ENCODE measurements at regions not wholly inside any gene's neighbourhood (a gene's known extent, or its start where the extent isn't known, plus 50 kb on each side); places are given as distances from the start of the nearest gene placed in this dataset.

- H3K27ac ChIP-seq (ENCODE audit: low read length): no peak overlapping the region
- no TSS peak for BruUV-seq (replicated peaks)
- no peaks in the 10 kb centered on the region for H3K4me1 ChIP-seq (ENCODE audit: control insufficient read depth, insufficient read depth, low read length)
- H3K36me3 ChIP-seq (ENCODE audit: control insufficient read depth, insufficient read depth, low read length): no peaks in the 10 kb centered on the region
- intact Hi-C loops (cut with micrococcal nuclease; ENCODE audit: unreplicated experiment) (no loop called here), in situ Hi-C loops (cut with HindIII; ENCODE audit: low pct_unique_long_range_greater_than_20kb, low sequenced_read_pairs) (no loop called here)
- no peaks in the 10 kb centered on the region for H3K27me3 ChIP-seq (ENCODE audit: control insufficient read depth, insufficient read depth, low read length)
- no peak for ATAC-seq
- TF ChIP-seq POLR2AphosphoS5 (IDR thresholded peaks at IDR 0.05; ENCODE audit: low read depth, low read length): no peak
- TF ChIP-seq REST (IDR thresholded peaks at IDR 0.05; ENCODE audit: insufficient read depth in 1 of 2, low read depth in 2 of 2, low read length in 1 of 2): no peak
- TF ChIP-seq TCF7L2 (IDR thresholded peaks at IDR 0.05; ENCODE audit: low read depth, low read length): no peak
- TF ChIP-seq SIN3A (IDR thresholded peaks at IDR 0.05; ENCODE audit: borderline replicate concordance, insufficient read depth, low read depth, low read length): no peak
- no peak for TF ChIP-seq CTCF (IDR thresholded peaks at IDR 0.05)
- POLR2A ChIA-PET: no interaction called here
- no peak for DNase-seq (ENCODE audit: low read depth, low spot score)
- H3K4me3 ChIP-seq (ENCODE audit: low read depth in 2 of 2, low read length in 2 of 2): no peak overlapping the region
- no peaks in the 10 kb centered on the region for H3K9me3 ChIP-seq (ENCODE audit: control insufficient read depth, insufficient read depth, low read depth, low read length)
- CTCF ChIA-PET: no interaction called here
Observed at GRCh38 chr7:84314263-84314662, 119.7 kb upstream of the SEMA3A start.

GRCh38 chr7:84304407-84304806 lies 109.8 kb upstream of the SEMA3A start:
- Histone ChIP-seq H3K36me3 (ENCODE audit: control insufficient read depth, insufficient read depth, low read length) (no peaks in the 10 kb centered on the region), H3K27me3 (ENCODE audit: control insufficient read depth, insufficient read depth, low read length) (no peaks in the 10 kb centered on the region), H3K9me3 (ENCODE audit: control insufficient read depth, insufficient read depth, low read depth, low read length) (no peaks in the 10 kb centered on the region), H3K4me3 (ENCODE audit: low read depth in 2 of 2, low read length in 2 of 2) (no peak overlapping the region), H3K27ac (ENCODE audit: low read length) (no peak overlapping the region), H3K4me1 (ENCODE audit: control insufficient read depth, insufficient read depth, low read length) (no peaks in the 10 kb centered on the region)
- BruUV-seq (replicated peaks): no TSS peak
- CTCF ChIA-PET: no interaction called here
- ATAC-seq (no peak), DNase-seq (ENCODE audit: low read depth, low spot score) (no peak)
- intact Hi-C loops (cut with micrococcal nuclease; ENCODE audit: unreplicated experiment): no loop called here
- POLR2A ChIA-PET: no interaction called here
- in situ Hi-C loops (cut with HindIII; ENCODE audit: low pct_unique_long_range_greater_than_20kb, low sequenced_read_pairs): no loop called here
- TF ChIP-seq CTCF (IDR thresholded peaks at IDR 0.05) (no peak), REST (IDR thresholded peaks at IDR 0.05; ENCODE audit: insufficient read depth in 1 of 2, low read depth in 2 of 2, low read length in 1 of 2) (no peak), POLR2AphosphoS5 (IDR thresholded peaks at IDR 0.05; ENCODE audit: low read depth, low read length) (no peak), TCF7L2 (IDR thresholded peaks at IDR 0.05; ENCODE audit: low read depth, low read length) (no peak), SIN3A (IDR thresholded peaks at IDR 0.05; ENCODE audit: borderline replicate concordance, insufficient read depth, low read depth, low read length) (no peak)
